ENCODE measurements at regions not wholly inside any gene's neighbourhood (a gene's known extent, or its start where the extent isn't known, plus 50 kb on each side); places are given as distances from the start of the nearest gene placed in this dataset.
"Not testable (repeated sequence)": the region's sequence is repeated elsewhere in the genome, so short reads cannot be mapped to it uniquely, and the experiment has no call there.

GRCh38 chr5:40137223-40137622 is 542.5 kb upstream of the PTGER4 start:
- H3K36me3 ChIP-seq: no peaks in the 10 kb centered on the region
- no peak for DNase-seq
- H3K9me3 ChIP-seq: no peaks in the 10 kb centered on the region
- H3K27me3 ChIP-seq: no peaks in the 10 kb centered on the region
- intact Hi-C loops (cut with DNase I; ENCODE audit: low total_unique reads): no loop called here
- no peak overlapping the region for H3K27ac ChIP-seq
- no peak for TF ChIP-seq POLR2A (IDR thresholded peaks at IDR 0.05)
- TF ChIP-seq, protein P1, sequence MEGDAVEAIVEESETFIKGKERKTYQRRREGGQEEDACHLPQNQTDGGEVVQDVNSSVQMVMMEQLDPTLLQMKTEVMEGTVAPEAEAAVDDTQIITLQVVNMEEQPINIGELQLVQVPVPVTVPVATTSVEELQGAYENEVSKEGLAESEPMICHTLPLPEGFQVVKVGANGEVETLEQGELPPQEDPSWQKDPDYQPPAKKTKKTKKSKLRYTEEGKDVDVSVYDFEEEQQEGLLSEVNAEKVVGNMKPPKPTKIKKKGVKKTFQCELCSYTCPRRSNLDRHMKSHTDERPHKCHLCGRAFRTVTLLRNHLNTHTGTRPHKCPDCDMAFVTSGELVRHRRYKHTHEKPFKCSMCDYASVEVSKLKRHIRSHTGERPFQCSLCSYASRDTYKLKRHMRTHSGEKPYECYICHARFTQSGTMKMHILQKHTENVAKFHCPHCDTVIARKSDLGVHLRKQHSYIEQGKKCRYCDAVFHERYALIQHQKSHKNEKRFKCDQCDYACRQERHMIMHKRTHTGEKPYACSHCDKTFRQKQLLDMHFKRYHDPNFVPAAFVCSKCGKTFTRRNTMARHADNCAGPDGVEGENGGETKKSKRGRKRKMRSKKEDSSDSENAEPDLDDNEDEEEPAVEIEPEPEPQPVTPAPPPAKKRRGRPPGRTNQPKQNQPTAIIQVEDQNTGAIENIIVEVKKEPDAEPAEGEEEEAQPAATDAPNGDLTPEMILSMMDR (IDR thresholded peaks at IDR 0.05): no peak
- H3K4me1 ChIP-seq: no peaks in the 10 kb centered on the region
- H3K4me3 ChIP-seq: no peak overlapping the region

DNA sequence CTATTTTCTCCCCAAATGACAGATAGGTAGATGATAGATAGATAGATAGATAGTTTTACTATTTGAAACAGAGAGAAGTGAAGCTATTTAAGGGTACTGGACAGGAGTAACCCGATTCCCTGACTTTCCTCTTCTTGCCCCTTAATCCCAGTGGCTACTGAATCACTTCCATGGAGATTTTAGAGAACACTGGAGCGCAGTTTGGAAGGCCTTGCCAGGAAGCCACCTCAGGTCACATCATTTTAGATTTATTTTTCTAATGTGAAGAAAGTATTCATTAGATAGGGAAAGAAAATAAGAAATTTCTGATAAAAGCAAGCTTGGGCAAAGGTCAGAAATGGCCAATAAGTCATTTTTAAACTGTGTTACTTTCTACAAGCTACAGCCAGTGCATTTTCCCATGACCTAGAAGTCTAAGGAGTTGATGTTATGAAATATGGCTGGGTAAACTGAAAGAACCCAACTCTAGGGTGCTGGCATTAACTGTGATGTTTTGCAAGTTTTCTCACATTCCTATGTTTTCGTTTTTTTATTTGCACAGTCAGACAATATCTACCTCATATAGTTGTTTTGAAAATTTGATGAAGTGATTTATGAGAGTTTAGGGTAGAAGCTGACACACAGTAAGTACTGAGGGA is 544.7 kb upstream of the PTGER4 start:
- no peak for DNase-seq
- H3K27me3 ChIP-seq: no peaks in the 10 kb centered on the region
- H3K27ac ChIP-seq: no peak overlapping the region
- no peaks in the 10 kb centered on the region for H3K9me3 ChIP-seq
- intact Hi-C loops (cut with DNase I; ENCODE audit: low total_unique reads): no loop called here
- TF ChIP-seq, protein P1 (IDR thresholded peaks at IDR 0.05): no peak
- TF ChIP-seq POLR2A (IDR thresholded peaks at IDR 0.05): no peak
- no peak overlapping the region for H3K4me3 ChIP-seq
- H3K4me1 ChIP-seq: no peaks in the 10 kb centered on the region
- no peaks in the 10 kb centered on the region for H3K36me3 ChIP-seq

DNA sequence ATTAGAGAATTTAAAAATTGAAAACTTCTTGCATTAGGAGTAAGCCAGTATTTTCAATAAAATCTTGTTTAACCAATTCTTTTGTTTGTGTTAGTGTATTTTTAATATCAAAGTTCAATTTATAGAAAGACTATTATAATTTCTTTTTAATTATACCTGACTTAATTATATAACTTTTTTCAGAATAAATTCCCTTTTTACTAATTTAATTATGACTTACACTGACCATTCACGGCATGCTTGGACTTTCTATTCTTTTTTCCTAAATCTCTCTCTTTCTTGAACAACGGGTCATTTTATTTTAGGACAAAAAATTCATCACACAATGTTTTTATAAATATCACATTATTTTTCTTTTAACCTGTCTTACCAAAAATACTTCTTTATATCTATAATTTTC is 555.3 kb upstream of the PTGER4 start:
- Histone ChIP-seq H3K9me3 (no peaks in the 10 kb centered on the region), H3K4me1 (no peaks in the 10 kb centered on the region), H3K4me3 (no peak overlapping the region), H3K27me3 (no peaks in the 10 kb centered on the region), H3K27ac (no peak overlapping the region), H3K36me3 (no peaks in the 10 kb centered on the region)
- intact Hi-C loops (cut with DNase I; ENCODE audit: low total_unique reads): no loop called here
- no peak for TF ChIP-seq POLR2A (IDR thresholded peaks at IDR 0.05)
- TF ChIP-seq, protein P1 (IDR thresholded peaks at IDR 0.05): no peak
- DNase-seq: no peak

- intact Hi-C loops (cut with DNase I; ENCODE audit: low total_unique reads): no loop called here
- TF ChIP-seq, protein P1 (IDR thresholded peaks at IDR 0.05): no peak
- no peak for TF ChIP-seq POLR2A (IDR thresholded peaks at IDR 0.05)
- Histone ChIP-seq H3K27ac (no peak overlapping the region), H3K4me1 (no peaks in the 10 kb centered on the region), H3K9me3 (no peaks in the 10 kb centered on the region), H3K36me3 (no peaks in the 10 kb centered on the region), H3K4me3 (no peak overlapping the region), H3K27me3 (no peaks in the 10 kb centered on the region)
- DNase-seq: no peak
Observed at GRCh38 chr5:40121236-40121635, 558.5 kb upstream of the PTGER4 start.

GRCh38 chr5:40112875-40113274 is 566.8 kb upstream of the PTGER4 start:
- H3K4me1 ChIP-seq: no peaks in the 10 kb centered on the region
- no peak for DNase-seq
- H3K4me3 ChIP-seq: no peak overlapping the region
- H3K36me3 ChIP-seq: no peaks in the 10 kb centered on the region
- intact Hi-C loops (cut with DNase I; ENCODE audit: low total_unique reads): no loop called here
- H3K9me3 ChIP-seq: no peaks in the 10 kb centered on the region
- no peaks in the 10 kb centered on the region for H3K27me3 ChIP-seq
- H3K27ac ChIP-seq: no peak overlapping the region
- TF ChIP-seq, protein P1 (IDR thresholded peaks at IDR 0.05): no peak
- no peak for TF ChIP-seq POLR2A (IDR thresholded peaks at IDR 0.05)

DNA sequence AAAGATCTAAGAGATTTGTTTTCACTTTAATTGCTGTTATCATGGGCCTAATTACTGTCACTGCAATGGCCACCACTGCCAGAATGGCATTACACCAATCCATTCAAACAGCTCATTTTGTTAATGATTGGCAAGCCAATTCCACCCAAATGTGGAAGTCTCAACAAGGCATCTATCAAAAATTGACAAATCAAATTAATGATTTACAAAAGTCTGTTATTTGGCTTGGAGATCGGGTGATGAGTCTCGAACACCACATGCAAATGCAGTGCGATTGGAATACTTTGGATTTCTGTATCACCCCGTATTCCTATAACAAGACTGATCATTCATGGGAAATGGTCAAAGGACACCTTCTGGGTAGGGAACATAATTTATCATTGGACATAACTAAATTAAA is 568.7 kb upstream of the PTGER4 start:
- H3K27me3 ChIP-seq; H3K27ac ChIP-seq; H3K9me3 ChIP-seq; H3K4me3 ChIP-seq; H3K36me3 ChIP-seq; DNase-seq; intact Hi-C loops (cut with DNase I; ENCODE audit: low total_unique reads); H3K4me1 ChIP-seq: not testable (repeated sequence)

GRCh38 chr5:40108764-40109390 is 570.8 kb upstream of the PTGER4 start:
- DNase-seq; H3K27ac ChIP-seq; H3K4me1 ChIP-seq; intact Hi-C loops (cut with DNase I; ENCODE audit: low total_unique reads); H3K4me3 ChIP-seq; H3K9me3 ChIP-seq; H3K36me3 ChIP-seq; H3K27me3 ChIP-seq: not testable (repeated sequence)

DNA sequence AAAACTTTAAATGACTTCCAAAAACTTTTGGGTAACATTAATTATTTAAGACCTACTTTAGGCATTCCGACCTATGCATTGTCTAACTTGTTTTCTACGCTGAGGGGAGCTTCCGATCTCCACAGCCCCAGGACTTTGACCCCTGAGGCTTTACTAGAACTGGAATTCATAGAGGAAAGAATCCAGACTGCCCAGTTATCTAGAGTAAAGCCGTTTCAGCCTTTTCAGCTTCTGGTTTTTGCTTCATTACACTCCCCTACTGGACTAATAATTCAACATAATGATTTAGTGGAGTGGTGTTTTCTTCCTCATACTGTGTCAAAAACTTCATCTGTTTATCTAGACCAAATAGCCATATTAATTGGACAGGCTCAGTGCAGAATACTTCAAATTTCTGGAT is 571.9 kb upstream of the PTGER4 start:
- H3K36me3 ChIP-seq; H3K9me3 ChIP-seq; H3K4me1 ChIP-seq; H3K27ac ChIP-seq; H3K4me3 ChIP-seq; intact Hi-C loops (cut with DNase I; ENCODE audit: low total_unique reads); H3K27me3 ChIP-seq; DNase-seq: not testable (repeated sequence)

All from uterus (tissue), 3 donors.